Stimulated activated CD4-positive, alpha-beta T cell treated with anti-CD3 and anti-CD28 coated beads, Interleukin-2, amount 100 ng/mL, for 48 hours (primary cell): ENCODE measurements at regions not wholly inside any gene's neighbourhood (a gene's known extent, or its start where the extent isn't known, plus 50 kb on each side); places are given as distances from the start of the nearest gene placed in this dataset.
"Not testable (repeated sequence)": the region's sequence is repeated elsewhere in the genome, so short reads cannot be mapped to it uniquely, and the experiment has no call there.

Experiments used
- DNase-seq, 2 donors: peaks; one replicate each; pipeline ENCODE4 v3.0.0-alpha.2; 2020

- no peak for DNase-seq
Observed at GRCh38 chr1:234769986-234770795, 160.2 kb upstream of the IRF2BP2 start.

- DNase-seq: no peak
Observed at GRCh38 chr1:234769284-234769985, 159.5 kb upstream of the IRF2BP2 start.

GRCh38 chr1:234768569-234769283 is 158.7 kb upstream of the IRF2BP2 start:
- no peak for DNase-seq

- DNase-seq: no peak
Observed at GRCh38 chr1:234768171-234768568, 158.2 kb upstream of the IRF2BP2 start.

GRCh38 chr1:234765672-234766071 is 155.7 kb upstream of the IRF2BP2 start:
- DNase-seq: no peak

GRCh38 chr1:234765181-234765580 is 155.2 kb upstream of the IRF2BP2 start:
- no peak for DNase-seq

GRCh38 chr1:234763910-234764309 is 153.9 kb upstream of the IRF2BP2 start:
- DNase-seq: no peak

GRCh38 chr1:234763367-234763766 is 153.4 kb upstream of the IRF2BP2 start:
- no peak for DNase-seq

GRCh38 chr1:234762127-234762526 is 152.1 kb upstream of the IRF2BP2 start:
- not testable (repeated sequence) for DNase-seq

GRCh38 chr1:234760303-234760723 is 150.3 kb upstream of the IRF2BP2 start:
- DNase-seq: no peak

GRCh38 chr1:234759888-234760287 is 149.9 kb upstream of the IRF2BP2 start:
- DNase-seq: no peak

GRCh38 chr1:234758851-234759250 is 148.9 kb upstream of the IRF2BP2 start:
- DNase-seq: no peak

GRCh38 chr1:234756857-234757256 is 146.9 kb upstream of the IRF2BP2 start:
- no peak for DNase-seq

GRCh38 chr1:234756066-234756774 is 146.2 kb upstream of the IRF2BP2 start:
- DNase-seq: no peak

- DNase-seq: no peak
Observed at GRCh38 chr1:234755449-234755863, 145.5 kb upstream of the IRF2BP2 start.

GRCh38 chr1:234753979-234754378 is 144.0 kb upstream of the IRF2BP2 start:
- DNase-seq: no peak

GRCh38 chr1:234752927-234753326 is 142.9 kb upstream of the IRF2BP2 start:
- no peak for DNase-seq

GRCh38 chr1:234751678-234752077 is 141.7 kb upstream of the IRF2BP2 start:
- no peak for DNase-seq

GRCh38 chr1:234750922-234751627 is 141.1 kb upstream of the IRF2BP2 start:
- no peak for DNase-seq

GRCh38 chr1:234748713-234749112 is 138.7 kb upstream of the IRF2BP2 start:
- DNase-seq: no peak

- no peak for DNase-seq
Observed at GRCh38 chr1:234748066-234748465, 138.1 kb upstream of the IRF2BP2 start.

GRCh38 chr1:234746798-234747196 is 136.8 kb upstream of the IRF2BP2 start:
- DNase-seq: no peak
